HG03571 (cell line): ENCODE measurements at regions not wholly inside any gene's neighbourhood (a gene's known extent, or its start where the extent isn't known, plus 50 kb on each side); places are given as distances from the start of the nearest gene placed in this dataset.
"Not testable (repeated sequence)": the region's sequence is repeated elsewhere in the genome, so short reads cannot be mapped to it uniquely, and the experiment has no call there.

Experiments used
- ATAC-seq: cut with Tn5 transposase; IDR thresholded peaks from one replicate; pipeline ENCODE4 v1.9.1; 2021; ENCODE audit not compliant: unreplicated experiment

DNA sequence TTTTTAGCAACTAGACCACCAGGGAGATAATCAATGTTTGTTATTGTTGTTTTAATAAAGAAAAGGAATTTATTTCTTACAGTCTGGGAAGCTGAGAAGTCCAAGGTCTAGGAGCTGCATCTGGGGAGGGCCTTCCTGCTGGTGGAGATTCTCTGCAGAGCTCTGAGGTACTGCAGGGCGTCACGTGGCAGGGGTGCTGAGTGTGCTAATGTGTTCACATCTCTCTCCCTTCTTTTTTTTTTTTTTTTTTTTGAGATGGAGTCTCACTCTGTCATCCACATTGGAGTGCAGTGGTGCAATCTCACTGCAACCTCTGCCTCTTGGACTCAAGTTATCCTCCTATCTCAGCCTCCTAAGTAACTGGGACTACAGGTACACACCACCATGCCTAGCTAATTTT lies 150.9 kb upstream of the TRIM24 start:
- no peak for ATAC-seq

DNA sequence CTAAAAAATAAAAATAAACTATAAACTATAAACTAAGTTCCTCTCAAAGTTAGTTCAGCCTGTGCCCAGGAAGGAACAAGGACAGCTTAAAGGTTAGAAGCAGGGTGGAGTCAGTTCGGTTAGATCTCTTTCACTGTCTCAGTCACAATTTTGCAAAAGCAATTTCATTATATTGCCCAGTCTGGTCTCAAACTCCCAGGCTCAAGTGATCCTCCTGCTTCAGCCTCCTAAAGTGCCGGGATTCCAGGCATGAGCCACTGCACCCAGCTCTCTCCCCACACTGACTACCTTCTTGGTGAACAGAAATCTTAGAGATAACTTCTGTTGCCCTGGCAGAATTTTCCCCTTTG lies 146.3 kb upstream of the TRIM24 start:
- no peak for ATAC-seq

DNA sequence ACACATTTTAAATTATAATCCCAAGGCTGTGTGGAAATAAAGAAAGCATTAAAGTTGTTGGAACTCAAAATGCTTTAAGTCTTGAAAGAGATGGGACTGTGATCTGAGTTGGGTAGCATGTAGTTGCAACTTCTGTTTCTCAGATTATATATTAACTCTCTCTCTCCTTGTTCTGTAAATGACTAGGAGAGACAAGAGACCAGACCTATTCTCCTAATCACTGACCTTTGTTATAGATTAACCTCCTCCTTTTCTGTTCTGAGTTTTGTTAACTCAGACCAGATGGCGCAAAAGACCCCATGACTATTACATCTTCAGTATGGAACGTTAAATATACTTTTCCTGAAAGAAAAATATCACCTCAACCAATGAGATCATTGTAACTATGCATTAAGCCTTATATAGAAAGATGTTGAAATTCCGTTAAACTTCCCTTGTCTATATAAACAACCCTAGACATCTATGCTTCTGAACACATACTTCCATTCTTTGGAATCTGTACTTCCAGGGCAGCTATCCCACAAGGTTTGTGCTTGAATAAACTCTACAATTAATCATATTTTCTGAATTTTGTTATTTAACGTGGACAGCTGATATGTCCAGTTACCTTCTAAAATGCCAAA lies 143.5 kb upstream of the TRIM24 start:
- peak; percentile 99 for ATAC-seq

DNA sequence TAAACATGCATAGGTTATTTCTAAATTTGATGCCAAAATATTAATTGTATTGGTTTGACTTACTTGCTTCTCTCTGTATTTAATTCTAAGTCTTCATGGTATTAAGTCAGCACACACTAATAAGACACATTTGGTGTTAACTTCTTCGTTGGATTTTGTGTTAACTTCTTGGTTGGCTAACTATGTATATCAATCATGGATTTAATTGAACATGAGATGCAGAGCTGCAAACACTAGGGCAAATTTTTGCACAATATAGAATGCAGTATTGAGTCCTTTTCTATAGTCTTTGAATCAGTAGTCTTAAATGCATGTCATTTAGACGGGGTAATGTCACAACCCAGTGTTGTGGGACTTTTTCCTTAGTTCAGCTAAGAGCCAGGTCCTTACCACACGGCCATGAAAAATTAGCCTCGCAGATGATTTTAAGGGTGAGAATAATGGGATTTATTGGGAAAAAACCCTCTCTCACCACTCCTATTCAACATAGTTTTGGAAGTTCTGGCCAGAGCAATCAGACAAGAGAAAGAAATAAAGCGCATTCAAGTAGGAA lies 142.9 kb upstream of the TRIM24 start:
- ATAC-seq, result no peak

DNA sequence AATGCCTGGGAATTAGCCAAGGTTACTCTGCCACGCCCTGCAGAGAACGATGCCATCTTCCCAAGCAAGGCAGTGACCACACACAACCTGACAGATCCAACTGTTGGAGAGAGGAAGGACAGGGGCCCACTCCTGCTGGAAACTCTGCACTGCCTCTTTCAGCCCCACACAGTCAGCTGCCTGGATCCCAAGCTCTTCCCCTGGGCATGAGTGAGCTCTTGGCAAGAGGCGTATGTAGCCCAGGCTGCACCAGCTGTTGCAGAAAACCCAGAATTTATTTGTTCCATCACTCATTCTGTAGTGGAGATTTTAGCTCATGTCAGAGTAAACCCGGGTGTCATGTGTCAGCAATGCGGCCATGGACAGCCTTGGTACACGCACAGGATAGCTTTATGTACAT lies 135.1 kb upstream of the TRIM24 start:
- no peak for ATAC-seq

DNA sequence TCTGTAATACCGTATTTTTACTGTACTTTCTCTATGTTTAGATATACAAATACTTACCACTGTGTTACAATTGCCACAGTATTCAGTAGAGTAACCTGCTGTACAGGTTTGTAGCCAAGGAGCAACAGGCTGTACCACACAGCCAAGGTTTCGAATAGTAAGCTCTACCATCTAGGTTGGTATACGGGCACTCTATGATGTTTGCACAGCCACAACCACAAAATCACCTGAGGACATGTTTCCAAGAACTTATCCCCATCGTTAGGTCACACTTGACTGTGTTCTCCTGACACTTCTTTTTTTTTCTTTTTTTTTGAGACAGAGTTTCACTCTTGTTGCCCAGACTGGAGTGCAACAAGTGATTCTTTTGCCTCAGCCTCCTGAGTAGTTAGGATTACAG lies 134.6 kb upstream of the TRIM24 start:
- ATAC-seq, result no peak

DNA sequence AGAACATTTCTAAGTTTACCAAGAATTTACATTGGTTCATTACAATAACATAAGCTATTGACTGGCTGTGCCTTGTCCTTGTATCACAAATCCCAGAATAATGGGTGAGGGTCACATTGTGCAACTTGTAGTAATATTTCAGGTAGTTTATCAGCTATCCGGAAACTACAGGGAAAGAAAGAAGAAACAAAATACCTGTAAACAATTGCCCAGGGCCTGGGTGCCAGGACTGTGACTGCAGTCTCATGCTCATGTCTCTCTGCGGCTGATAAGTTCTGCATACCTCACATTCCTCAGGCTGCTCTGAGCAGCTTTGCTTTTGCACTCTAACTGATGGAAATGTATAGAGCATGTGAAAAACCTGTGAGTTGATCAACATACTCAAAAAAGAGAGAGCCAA lies 131.8 kb upstream of the TRIM24 start:
- ATAC-seq, result no peak

DNA sequence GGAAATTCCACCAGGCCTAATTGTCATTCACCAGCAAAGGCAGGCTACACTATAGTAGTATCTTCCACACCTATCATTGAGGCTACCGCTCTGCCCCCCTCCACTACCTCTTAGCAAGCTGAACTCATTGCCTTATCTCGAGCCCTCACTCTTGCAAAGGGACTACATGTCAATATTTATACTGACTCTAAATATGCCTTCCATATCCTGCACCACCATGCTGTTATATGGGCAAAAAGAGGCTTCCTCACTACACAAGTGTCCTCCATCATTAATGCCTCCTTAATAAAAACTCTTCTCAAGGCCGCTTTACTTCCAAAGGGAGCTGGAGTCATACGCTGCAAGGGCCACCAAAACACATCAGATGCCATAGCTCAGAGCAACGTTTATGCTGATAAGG lies 127.2 kb upstream of the TRIM24 start:
- not testable (repeated sequence) for ATAC-seq

DNA sequence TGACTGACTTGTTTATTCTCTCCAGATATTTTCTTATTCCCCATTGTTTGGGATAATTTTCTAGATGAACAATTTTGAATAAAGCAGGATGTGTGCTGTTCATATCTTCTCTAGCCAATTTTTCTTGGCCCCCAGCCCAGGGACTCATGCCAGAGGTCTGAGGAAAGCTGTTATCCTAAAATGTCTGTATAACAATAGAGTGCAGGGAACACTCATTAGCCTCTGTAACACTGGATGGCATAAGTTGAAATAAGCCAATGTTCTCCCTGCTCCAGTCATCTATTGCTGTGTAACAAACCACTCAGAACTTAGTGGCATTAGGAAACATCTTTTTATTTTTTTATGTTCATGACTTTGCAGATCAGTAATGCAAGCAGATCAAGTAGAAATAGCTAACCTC lies 121.7 kb upstream of the TRIM24 start:
- no peak for ATAC-seq

DNA sequence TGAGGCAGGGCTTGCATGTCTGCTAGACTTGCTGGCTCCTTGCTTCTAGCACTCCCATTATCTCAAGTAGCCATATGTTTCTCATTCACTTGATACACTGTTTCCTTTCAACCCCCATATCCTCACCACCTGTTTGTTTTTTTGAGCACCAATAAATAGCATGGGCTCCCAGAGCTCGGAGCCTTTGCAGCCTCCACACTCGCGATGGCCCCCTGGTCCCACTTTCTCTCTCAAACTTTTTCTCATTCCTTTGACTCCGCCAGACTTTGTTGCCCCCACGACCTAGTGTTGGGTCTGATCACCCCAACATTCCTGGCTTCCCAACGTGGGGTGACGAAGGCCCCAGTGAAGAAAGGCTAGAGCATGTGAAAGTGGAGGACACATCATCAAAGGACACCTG lies 120.8 kb upstream of the TRIM24 start:
- not testable (repeated sequence) for ATAC-seq

DNA sequence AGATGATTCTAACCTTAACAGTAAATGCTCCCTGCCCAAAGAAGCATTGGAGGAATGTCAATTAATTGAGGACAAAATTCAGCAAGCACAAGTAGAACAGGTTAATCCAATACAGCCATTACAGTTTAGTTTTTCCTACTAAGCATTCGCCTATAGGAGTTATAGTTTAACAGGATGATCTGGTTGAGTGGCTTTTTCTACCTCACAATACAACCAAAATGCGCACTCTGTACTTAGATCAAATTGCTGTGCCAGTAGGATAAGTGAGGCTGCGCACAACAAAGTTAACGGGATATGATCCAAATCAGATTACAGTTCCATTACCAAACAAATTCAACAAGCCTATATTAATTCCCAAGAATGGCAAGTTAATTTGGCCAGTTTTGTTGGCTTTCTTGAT lies 117.1 kb upstream of the TRIM24 start:
- no peak for ATAC-seq

DNA sequence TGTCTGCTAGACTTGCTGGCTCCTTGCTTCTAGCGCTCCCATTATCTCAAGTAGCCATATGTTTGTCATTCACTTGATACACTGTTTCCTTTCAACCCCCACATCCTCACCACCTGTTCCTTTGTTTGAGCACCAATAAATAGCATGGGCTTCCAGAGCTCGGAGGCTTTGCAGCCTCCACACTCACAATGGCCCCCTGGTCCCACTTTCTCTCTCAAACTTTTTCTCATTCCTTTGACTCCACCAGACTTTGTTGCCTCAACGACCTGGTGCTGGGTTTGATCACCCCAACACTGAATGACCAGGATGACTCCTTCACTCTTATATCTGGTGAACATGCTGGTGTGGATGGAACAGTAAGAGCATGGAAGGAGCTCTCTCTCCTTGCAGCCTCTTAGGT lies 114.5 kb upstream of the TRIM24 start:
- ATAC-seq, result no peak

DNA sequence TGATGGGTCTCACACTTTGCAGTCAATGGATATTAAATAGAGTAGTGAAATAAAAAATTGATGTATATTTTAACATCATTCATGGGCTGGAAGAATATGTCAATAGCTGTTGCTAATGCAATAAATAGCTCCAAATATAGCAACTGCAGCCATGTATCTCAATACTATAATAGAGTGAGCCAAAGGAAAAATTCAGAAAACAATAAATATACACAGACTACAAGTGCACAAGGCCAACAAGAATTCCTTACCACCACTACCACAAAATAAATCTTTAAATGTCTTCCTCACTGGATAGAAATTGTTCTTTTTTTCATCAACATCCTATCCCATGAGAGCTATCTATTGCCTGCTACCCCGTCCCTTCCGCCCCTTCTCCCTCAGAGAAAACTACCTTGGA lies 113.1 kb upstream of the TRIM24 start:
- no peak for ATAC-seq

DNA sequence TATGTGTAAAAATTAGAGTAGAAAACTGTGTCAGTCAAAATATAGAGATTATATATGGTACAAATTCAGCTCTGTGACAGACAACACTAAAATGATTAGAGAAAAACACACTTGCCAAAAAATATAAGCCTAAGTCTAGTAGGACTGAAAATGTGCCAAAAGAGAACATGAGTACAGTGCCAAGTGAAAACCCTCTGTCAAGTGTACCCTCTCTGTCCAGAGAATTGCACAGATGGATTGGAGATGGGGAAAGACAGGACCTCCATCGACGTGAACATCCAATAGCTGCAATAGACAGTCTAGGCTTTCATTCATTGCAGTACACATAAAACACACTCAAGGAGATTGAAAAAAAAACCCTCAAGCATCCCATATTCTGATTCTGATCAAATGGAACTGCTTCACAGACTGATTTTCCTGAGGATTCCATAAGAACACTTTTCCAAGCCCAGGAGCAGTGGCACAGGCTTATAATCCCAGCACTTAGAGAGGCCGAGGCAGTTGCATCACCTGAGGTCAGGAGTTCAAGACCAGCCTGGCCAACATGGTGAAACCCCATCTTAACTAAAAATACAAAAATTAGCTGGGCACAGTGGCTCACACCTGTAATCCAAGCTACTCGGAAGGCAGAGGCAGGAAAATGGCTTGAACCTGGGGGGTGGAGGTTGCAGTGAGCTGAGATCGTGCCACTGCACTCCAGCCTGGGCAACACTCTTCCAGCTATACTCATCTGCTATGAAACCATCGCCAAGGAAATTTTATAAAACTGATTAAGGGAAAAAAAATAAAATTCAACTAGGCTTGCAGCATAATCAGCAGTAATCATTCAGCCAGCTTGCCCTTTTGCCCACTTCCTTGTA lies 110.0 kb upstream of the TRIM24 start:
- ATAC-seq, result no peak

DNA sequence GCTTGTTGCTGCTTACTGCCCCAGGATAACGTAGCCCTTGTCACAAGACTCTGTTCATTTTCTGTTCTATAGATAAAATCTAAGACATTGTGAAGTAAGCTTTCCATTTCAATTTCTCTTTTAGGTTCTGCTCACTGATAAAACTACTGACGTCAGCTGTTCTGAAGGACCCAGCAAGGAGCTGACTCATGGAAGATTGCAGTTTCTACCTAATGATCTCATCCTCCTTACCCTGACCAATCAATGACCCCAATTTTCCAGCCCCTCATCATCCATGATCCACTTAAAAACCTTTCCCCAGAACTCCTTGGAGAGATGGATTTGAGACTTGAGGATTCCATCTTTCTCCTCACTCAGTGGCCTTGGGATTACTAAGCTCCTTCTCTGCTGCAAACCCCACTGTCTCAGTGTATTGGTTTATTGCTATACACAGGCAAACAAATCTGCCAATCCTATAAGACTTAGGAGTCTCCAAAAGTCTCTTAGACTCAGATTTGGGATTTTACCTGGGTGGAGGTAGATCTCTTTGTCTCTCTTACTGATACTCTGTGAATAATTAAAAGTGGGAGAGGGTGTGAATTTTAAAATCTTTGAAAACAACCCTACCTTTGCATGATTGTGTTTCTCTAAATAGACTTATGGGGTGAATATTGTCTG lies 109.2 kb upstream of the TRIM24 start:
- no peak for ATAC-seq

DNA sequence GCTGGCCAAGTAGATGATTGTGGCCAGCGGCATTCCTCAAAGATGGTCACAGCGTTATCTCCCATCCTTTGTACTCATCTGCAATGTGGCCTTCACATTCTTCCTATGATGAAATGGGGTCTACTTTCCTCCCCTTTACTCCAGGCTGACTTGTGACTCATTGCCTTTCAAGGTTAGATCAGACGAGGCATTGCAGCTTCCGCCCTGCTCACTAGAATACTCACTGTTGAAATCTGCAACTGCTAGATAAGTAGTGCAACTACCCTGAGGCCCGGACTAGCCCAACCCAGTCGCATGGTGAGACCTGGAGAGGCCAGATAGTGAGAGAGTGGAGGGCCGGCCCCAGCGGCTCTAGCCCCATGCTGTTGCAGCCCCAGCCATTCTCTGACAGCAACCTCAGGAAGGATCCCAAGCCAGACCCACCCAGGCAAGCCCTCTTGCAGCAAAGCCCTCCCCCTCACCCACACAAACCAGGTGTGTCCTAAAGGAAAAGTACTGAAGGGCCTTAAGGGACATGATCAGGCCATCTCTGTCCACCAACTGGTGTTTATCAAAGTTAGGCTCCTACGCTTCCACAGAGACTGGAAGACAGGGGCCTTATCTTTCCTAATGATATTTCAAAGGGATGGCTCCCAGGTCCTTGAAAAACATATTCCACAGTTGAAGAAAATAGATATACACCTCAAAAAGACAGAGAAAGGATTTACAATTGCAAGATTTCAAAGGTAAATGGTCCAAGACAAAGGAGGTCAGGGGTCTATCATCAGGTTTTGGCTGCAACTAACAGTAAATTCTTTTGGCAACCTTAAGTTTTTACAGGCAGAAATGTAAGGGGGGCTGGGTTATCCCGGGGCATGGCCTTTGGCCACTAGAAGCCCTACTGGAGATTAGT lies 107.2 kb upstream of the TRIM24 start:
- no peak for ATAC-seq

DNA sequence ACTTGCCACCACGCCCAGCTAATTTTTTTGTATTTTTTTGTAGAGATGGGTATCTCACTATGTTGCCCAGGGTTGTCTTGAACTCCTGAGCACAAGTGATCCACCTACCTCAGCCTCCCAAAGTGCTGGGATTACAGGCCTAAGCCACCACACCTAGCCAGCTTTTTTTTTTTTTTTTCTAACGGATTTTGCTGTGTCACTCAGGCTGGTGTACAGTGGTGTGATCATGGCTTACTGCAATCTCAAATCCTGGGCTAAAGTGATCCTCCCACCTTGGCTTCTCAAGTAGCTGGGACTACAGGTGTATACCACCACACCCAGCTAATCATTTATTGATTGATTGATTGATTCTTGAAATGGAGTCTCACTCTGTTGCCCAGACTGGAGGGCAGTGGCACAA lies 106.0 kb upstream of the TRIM24 start:
- ATAC-seq, result no peak

DNA sequence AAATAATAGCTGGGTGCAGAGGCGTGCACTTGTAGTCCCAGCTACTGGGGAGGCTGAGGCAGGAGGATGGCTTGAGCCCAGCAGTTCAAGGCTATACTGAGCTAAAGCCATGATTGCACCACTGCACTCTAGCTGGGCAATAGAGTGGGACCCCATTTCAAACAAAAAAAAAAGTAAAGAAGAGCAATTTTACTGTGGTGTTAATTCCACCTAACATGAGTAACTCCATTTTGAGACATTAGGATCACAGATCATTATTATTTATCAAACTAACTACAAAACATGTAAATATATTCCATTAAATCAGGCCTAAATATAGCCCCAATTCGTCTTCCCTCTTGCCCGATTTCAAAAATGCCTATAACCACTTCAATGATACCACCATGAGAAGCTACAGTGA lies 104.8 kb upstream of the TRIM24 start:
- no peak for ATAC-seq

DNA sequence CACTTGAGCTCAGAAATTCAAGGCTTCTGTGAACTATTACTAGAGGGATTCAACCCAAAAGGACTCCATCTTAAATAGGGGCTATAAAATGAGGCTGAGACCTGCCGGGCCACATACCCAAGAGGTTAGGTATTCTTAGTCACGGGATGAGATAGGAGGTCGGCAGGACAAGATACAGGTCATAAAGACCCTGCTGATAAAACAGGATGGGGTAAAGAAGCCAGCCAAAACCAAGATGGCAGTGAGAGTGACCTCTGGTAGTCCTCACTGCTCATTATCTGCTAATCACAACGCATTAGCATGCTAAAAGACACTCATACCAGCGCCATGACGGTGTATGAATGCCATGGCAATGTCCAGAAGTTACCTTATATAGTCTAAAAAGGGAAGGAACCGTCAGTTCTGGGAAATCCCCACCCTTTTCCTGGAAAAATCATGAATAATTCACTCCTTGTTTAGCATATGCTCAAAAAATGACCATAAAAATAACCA lies 101.2 kb upstream of the TRIM24 start:
- ATAC-seq, result no peak

DNA sequence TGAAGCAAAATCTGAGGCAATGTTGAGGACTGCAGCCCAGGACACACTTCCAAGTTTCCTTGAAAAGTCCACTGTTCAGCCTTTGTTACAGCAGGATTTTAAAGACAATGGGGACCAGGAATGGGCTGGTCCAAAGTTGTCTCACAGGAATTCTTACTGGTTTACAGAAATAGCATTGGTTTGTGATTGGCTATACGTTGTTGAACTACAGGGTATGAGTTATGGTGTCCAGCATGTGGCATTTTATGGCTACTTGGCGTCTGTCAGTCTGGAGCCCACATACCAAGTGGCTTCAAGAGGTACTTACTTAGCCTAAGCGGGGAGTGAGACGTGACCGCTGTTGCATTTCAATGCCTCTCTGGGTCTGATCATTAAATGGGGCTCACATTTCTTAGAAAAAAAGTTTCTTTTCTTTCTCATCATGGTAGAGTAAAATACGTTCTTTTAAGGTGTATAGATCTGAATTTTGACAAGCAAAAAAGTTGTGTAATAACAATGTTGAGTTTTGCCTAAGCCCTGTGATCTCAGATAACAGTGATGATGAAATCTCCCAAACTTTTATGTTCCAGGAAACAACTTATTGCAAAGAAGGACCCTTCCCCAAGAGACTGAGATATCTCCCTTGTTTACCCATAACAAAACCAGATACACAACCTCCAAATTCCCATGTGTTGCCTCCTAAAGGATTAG lies 100.0 kb upstream of the TRIM24 start:
- ATAC-seq, result no peak
